Left kidney (tissue), 1 donor: ENCODE measurements at regions not wholly inside any gene's neighbourhood (a gene's known extent, or its start where the extent isn't known, plus 50 kb on each side); places are given as distances from the start of the nearest gene placed in this dataset.
"Not testable (repeated sequence)": the region's sequence is repeated elsewhere in the genome, so short reads cannot be mapped to it uniquely, and the experiment has no call there.

Experiments
- DNase-seq: peaks from one replicate; pipeline ENCODE4 v3.0.0-alpha.2; 2013

- no peak for DNase-seq
Measured at GRCh38 chr7:45268013-45268412, 110.4 kb downstream of the RAMP3 start.

- no peak for DNase-seq
Measured at GRCh38 chr7:45269192-45269591, 111.6 kb downstream of the RAMP3 start.

GRCh38 chr7:45278763-45279398 is 121.3 kb downstream of the RAMP3 start:
- no peak for DNase-seq

GRCh38 chr7:45289611-45290010 is 132.0 kb downstream of the RAMP3 start:
- DNase-seq = not testable (repeated sequence)

GRCh38 chr7:45290880-45291279 is 133.3 kb downstream of the RAMP3 start:
- no peak for DNase-seq

GRCh38 chr7:45292481-45292880 is 134.9 kb downstream of the RAMP3 start:
- no peak for DNase-seq

GRCh38 chr7:45293295-45293942 is 135.8 kb downstream of the RAMP3 start:
- DNase-seq = no peak

- no peak for DNase-seq
Measured at GRCh38 chr7:45294559-45294958, 137.0 kb downstream of the RAMP3 start.

- DNase-seq = no peak
Measured at GRCh38 chr7:45295222-45295621, 137.6 kb downstream of the RAMP3 start.

- no peak for DNase-seq
Measured at GRCh38 chr7:45296748-45297147, 139.2 kb downstream of the RAMP3 start.

- DNase-seq = no peak
Measured at GRCh38 chr7:45306752-45307305, 149.2 kb downstream of the RAMP3 start.

GRCh38 chr7:45311597-45311996 is 154.0 kb downstream of the RAMP3 start:
- no peak for DNase-seq

GRCh38 chr7:45315512-45315911 is 157.9 kb downstream of the RAMP3 start:
- not testable (repeated sequence) for DNase-seq

- DNase-seq = no peak
Measured at GRCh38 chr7:45324683-45325237, 167.2 kb downstream of the RAMP3 start.

- no peak for DNase-seq
Measured at GRCh38 chr7:45325378-45325777, 167.8 kb downstream of the RAMP3 start.

GRCh38 chr7:45328403-45328981 is 170.9 kb downstream of the RAMP3 start:
- no peak for DNase-seq

- DNase-seq = no peak
Measured at GRCh38 chr7:45331563-45331962, 174.0 kb downstream of the RAMP3 start.

GRCh38 chr7:45335024-45335423 is 177.4 kb downstream of the RAMP3 start:
- DNase-seq = not testable (repeated sequence)

- no peak for DNase-seq
Measured at GRCh38 chr7:45342236-45342635, 184.6 kb downstream of the RAMP3 start.

GRCh38 chr7:45343746-45344145 is 186.2 kb downstream of the RAMP3 start:
- DNase-seq = no peak

GRCh38 chr7:45347804-45348203 is 190.2 kb downstream of the RAMP3 start:
- no peak for DNase-seq

- no peak for DNase-seq
Measured at GRCh38 chr7:45349090-45349489, 191.5 kb downstream of the RAMP3 start.

GRCh38 chr7:45350896-45351295 is 193.3 kb downstream of the RAMP3 start:
- no peak for DNase-seq
